Left renal cortex interstitium (tissue), 4 donors: ENCODE measurements at regions not wholly inside any gene's neighbourhood (a gene's known extent, or its start where the extent isn't known, plus 50 kb on each side); places are given as distances from the start of the nearest gene placed in this dataset.
"Not testable (repeated sequence)": the region's sequence is repeated elsewhere in the genome, so short reads cannot be mapped to it uniquely, and the experiment has no call there.

Experiments used
- DNase-seq, 4 donors: peaks; one replicate each; pipeline ENCODE4 v3.0.0-alpha.2; 2013; ENCODE audit warnings: low read depth in 4 of 4, low spot score in 2 of 4, missing footprints in 1 of 4

- DNase-seq = no peak
Measured at GRCh38 chr12:114616081-114616480, 67.9 kb downstream of the TBX3 start.

GRCh38 chr12:114614040-114614439 lies 69.9 kb downstream of the TBX3 start:
- no peak for DNase-seq

- DNase-seq = no peak
Measured at GRCh38 chr12:114612062-114612461, 71.9 kb downstream of the TBX3 start.

- DNase-seq = peak in 1 of 4 donors; percentile 0
Measured at GRCh38 chr12:114611145-114612018, 72.6 kb downstream of the TBX3 start.

GRCh38 chr12:114608509-114608908 lies 75.5 kb downstream of the TBX3 start:
- DNase-seq = no peak

GRCh38 chr12:114605918-114606317 lies 78.1 kb downstream of the TBX3 start:
- DNase-seq = no peak

- DNase-seq = no peak
Measured at GRCh38 chr12:114604606-114605005, 79.4 kb downstream of the TBX3 start.

- DNase-seq = not testable (repeated sequence)
Measured at GRCh38 chr12:114600584-114600983, 83.4 kb downstream of the TBX3 start.

GRCh38 chr12:114598111-114598510 lies 85.9 kb downstream of the TBX3 start:
- DNase-seq = no peak

GRCh38 chr12:114592946-114593345 lies 91.0 kb downstream of the TBX3 start:
- no peak for DNase-seq

GRCh38 chr12:114588061-114588460 lies 95.9 kb downstream of the TBX3 start:
- no peak for DNase-seq

- no peak for DNase-seq
Measured at GRCh38 chr12:114580306-114580705, 103.7 kb downstream of the TBX3 start.

GRCh38 chr12:114579389-114579788 lies 104.6 kb downstream of the TBX3 start:
- no peak for DNase-seq

GRCh38 chr12:114562654-114563053 lies 121.3 kb downstream of the TBX3 start:
- DNase-seq = no peak

GRCh38 chr12:114555451-114555850 lies 128.5 kb downstream of the TBX3 start:
- DNase-seq = peak in 1 of 4 donors; percentile 16

GRCh38 chr12:114547636-114548035 lies 136.3 kb downstream of the TBX3 start:
- DNase-seq = no peak

- DNase-seq = no peak
Measured at GRCh38 chr12:114530417-114530816, 124.5 kb upstream of the TBX5 start.

GRCh38 chr12:114529966-114530365 lies 124.0 kb upstream of the TBX5 start:
- DNase-seq = no peak

- no peak for DNase-seq
Measured at GRCh38 chr12:114528766-114529165, 122.8 kb upstream of the TBX5 start.

- not testable (repeated sequence) for DNase-seq
Measured at GRCh38 chr12:114521160-114521559, 115.2 kb upstream of the TBX5 start.

- DNase-seq = no peak
Measured at GRCh38 chr12:114512351-114512750, 106.4 kb upstream of the TBX5 start.

- DNase-seq = peak in 3 of 4 donors; percentile 39 to 61 (median 44)
Measured at GRCh38 chr12:114508529-114509129, 102.7 kb upstream of the TBX5 start.
